ENCODE measurements at regions not wholly inside any gene's neighbourhood (a gene's known extent, or its start where the extent isn't known, plus 50 kb on each side); places are given as distances from the start of the nearest gene placed in this dataset.

- no peaks in the 10 kb centered on the region for H3K27me3 Mint-ChIP-seq (ENCODE audit: low read depth in 3 of 3)
- no peak for DNase-seq
- no peak overlapping the region for H3K4me3 ChIP-seq (replicated peaks in 1 of 3; ENCODE audit: low read depth in 2 of 3, low read length in 3 of 3)
- H3K27ac Mint-ChIP-seq: peak overlapping the region in 1 of 7 donors; percentile 21
- no peaks in the 10 kb centered on the region for H3K36me3 Mint-ChIP-seq
- H3K9me3 Mint-ChIP-seq: peaks cover 0 to 6% (median 2%) of the 10 kb centered on the region in 7 donors
- no peaks in the 10 kb centered on the region for H3K9me3 ChIP-seq (replicated peaks in 1 of 2; ENCODE audit: control insufficient read depth in 1 of 2, insufficient read depth in 1 of 2, low read length in 2 of 2)
- H3K9ac ChIP-seq (ENCODE audit: insufficient read depth, low read length, poor library complexity, severe bottlenecking): no peak overlapping the region
- no peaks in the 10 kb centered on the region for H3K79me2 ChIP-seq (ENCODE audit: insufficient read depth, low read length)
- no peak overlapping the region for H2AFZ ChIP-seq (ENCODE audit: insufficient read depth, low read depth, low read length, poor library complexity, severe bottlenecking)
- H3K4me1 Mint-ChIP-seq: peaks cover 30% of the 10 kb centered on the region
- H3K4me1 ChIP-seq (ENCODE audit: control insufficient read depth in 1 of 2, insufficient read depth in 2 of 2, low read length in 2 of 2): peaks cover 22 to 33% of the 10 kb centered on the region in 2 donors
- no peak overlapping the region for H3K27ac ChIP-seq (ENCODE audit: low read depth in 1 of 2, low read length in 2 of 2)
- no peak overlapping the region for H3K4me3 Mint-ChIP-seq
- intact Hi-C loops (cut with micrococcal nuclease): no loop called here
- WGBS (ENCODE audit: insufficient coverage): no CpG with 5 or more reads among the region's 1 CpG
- H3K27me3 ChIP-seq (ENCODE audit: control insufficient read depth in 2 of 2, insufficient read depth in 2 of 2, low read length in 2 of 2): no peaks in the 10 kb centered on the region
- H3K4me2 ChIP-seq (replicated peaks; ENCODE audit: extremely low read depth, low read length, poor library complexity, severe bottlenecking): no peak overlapping the region
- TF ChIP-seq CTCF (IDR thresholded peaks at IDR 0.05): no peak
- H4K20me1 ChIP-seq (ENCODE audit: insufficient read depth, low read length): no peaks in the 10 kb centered on the region
- no peaks in the 10 kb centered on the region for H3K36me3 ChIP-seq (replicated peaks in 1 of 2; ENCODE audit: control insufficient read depth in 1 of 2, insufficient read depth in 2 of 2, low read length in 2 of 2)
Observed at GRCh38 chr9:107906074-107906473, 416.5 kb upstream of the KLF4 start.

GRCh38 chr9:107905308-107906020 is 415.9 kb upstream of the KLF4 start:
- no peaks in the 10 kb centered on the region for H3K27me3 ChIP-seq (ENCODE audit: control insufficient read depth in 2 of 2, insufficient read depth in 2 of 2, low read length in 2 of 2)
- H2AFZ ChIP-seq (ENCODE audit: insufficient read depth, low read depth, low read length, poor library complexity, severe bottlenecking): no peak overlapping the region
- no peak overlapping the region for H3K4me3 ChIP-seq (replicated peaks in 1 of 3; ENCODE audit: low read depth in 2 of 3, low read length in 3 of 3)
- H3K9ac ChIP-seq (ENCODE audit: insufficient read depth, low read length, poor library complexity, severe bottlenecking): no peak overlapping the region
- H3K4me1 ChIP-seq (ENCODE audit: control insufficient read depth in 1 of 2, insufficient read depth in 2 of 2, low read length in 2 of 2): peaks cover 22 to 33% of the 10 kb centered on the region in 2 donors
- no peaks in the 10 kb centered on the region for H3K9me3 ChIP-seq (replicated peaks in 1 of 2; ENCODE audit: control insufficient read depth in 1 of 2, insufficient read depth in 1 of 2, low read length in 2 of 2)
- Mint-ChIP-seq H3K9me3 (peaks cover 0 to 6% (median 2%) of the 10 kb centered on the region in 7 donors), H3K36me3 (no peaks in the 10 kb centered on the region), H3K27ac (peak overlapping the region in 3 of 7 donors; percentile 12 to 75 (median 49)), H3K4me3 (peak overlapping the region in 1 of 2 donors; percentile 69), H3K27me3 (ENCODE audit: low read depth in 3 of 3) (peaks cover 0 to 2% (median 0%) of the 10 kb centered on the region in 3 donors), H3K4me1 (peaks cover 30% of the 10 kb centered on the region)
- intact Hi-C loops (cut with micrococcal nuclease): no loop called here
- no peaks in the 10 kb centered on the region for H4K20me1 ChIP-seq (ENCODE audit: insufficient read depth, low read length)
- no peak for DNase-seq
- no peak for TF ChIP-seq CTCF (IDR thresholded peaks at IDR 0.05)
- H3K4me2 ChIP-seq (replicated peaks; ENCODE audit: extremely low read depth, low read length, poor library complexity, severe bottlenecking): no peak overlapping the region
- H3K27ac ChIP-seq (ENCODE audit: low read depth in 1 of 2, low read length in 2 of 2): no peak overlapping the region
- H3K36me3 ChIP-seq (replicated peaks in 1 of 2; ENCODE audit: control insufficient read depth in 1 of 2, insufficient read depth in 2 of 2, low read length in 2 of 2): no peaks in the 10 kb centered on the region
- no peaks in the 10 kb centered on the region for H3K79me2 ChIP-seq (ENCODE audit: insufficient read depth, low read length)
- WGBS (ENCODE audit: insufficient coverage): 56% methylated on average over 2 of the region's 2 CpGs

Data from CD14-positive monocyte (primary cell).